ENCODE measurements at regions not wholly inside any gene's neighbourhood (a gene's known extent, or its start where the extent isn't known, plus 50 kb on each side); places are given as distances from the start of the nearest gene placed in this dataset.

DNA sequence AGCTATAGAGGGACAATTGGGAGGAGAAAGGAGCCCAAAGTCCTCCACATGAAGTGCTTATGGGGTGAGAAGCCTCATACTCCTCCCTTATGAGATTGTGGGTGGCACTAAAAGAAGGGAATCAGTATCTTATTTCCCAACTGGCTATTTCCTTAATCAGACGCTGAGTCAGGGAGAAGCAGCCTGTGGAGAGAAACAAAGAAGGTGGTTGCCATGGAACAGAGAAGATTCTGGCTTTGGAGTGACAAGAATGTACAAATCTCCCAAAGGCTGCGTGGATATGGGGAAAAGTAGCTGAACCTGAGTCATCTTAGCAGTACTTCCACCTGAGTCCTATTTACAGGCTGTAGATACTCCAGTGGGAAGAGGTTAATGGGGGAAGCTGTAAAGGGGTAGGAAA is 115.8 kb upstream of the CWC22 start:
- Histone ChIP-seq H3K9me3 (ENCODE audit: control insufficient read depth, insufficient read depth, low read depth, low read length) (no peaks in the 10 kb centered on the region), H3K4me3 (ENCODE audit: low read depth, low read length) (no peak overlapping the region), H3K27ac (ENCODE audit: extremely low read depth, low read depth, low read length) (no peak overlapping the region), H3K36me3 (ENCODE audit: control insufficient read depth in 2 of 2, insufficient read depth in 1 of 2, low read length in 2 of 2) (no peaks in the 10 kb centered on the region), H3K4me1 (ENCODE audit: control insufficient read depth, insufficient read depth, low read length) (peaks cover 7% of the 10 kb centered on the region)
- CTCF ChIA-PET: interaction anchor here (0.6 to 3.7 kb wide), 8 partner anchors 10 to 1593 kb away, joined by 3 to 27 read pairs (median 4); no protein-coding TSS in a partner anchor
- POLR2A ChIA-PET: no interaction called here
- TF ChIP-seq ZNF223 (tag by site-specific recombination; IDR thresholded peaks at IDR 0.05) (no peak), KLF16 (tag by site-specific recombination; IDR thresholded peaks at IDR 0.05) (no peak), ZNF776 (tag by site-specific recombination; IDR thresholded peaks at IDR 0.05; ENCODE audit: borderline replicate concordance) (no peak), FEZF1 (tag by site-specific recombination; IDR thresholded peaks at IDR 0.05) (no peak), ZNF404 (tag by site-specific recombination; IDR thresholded peaks at IDR 0.05) (no peak), PRDM4 (tag by site-specific recombination; IDR thresholded peaks at IDR 0.05) (no peak), IKZF3 (tag by site-specific recombination; IDR thresholded peaks at IDR 0.05) (no peak), ZNF529 (tag by site-specific recombination; IDR thresholded peaks at IDR 0.05; ENCODE audit: insufficient replicate concordance) (no peak), ZNF624 (tag by site-specific recombination; IDR thresholded peaks at IDR 0.05) (no peak), ZFHX2 (tag by site-specific recombination; conservative IDR thresholded peaks at IDR 0.05) (no peak), ZNF398 (tag by site-specific recombination; IDR thresholded peaks at IDR 0.05) (no peak), WT1 (tag by site-specific recombination; IDR thresholded peaks at IDR 0.05) (no peak)
- TF ChIP-seq, protein P1, sequence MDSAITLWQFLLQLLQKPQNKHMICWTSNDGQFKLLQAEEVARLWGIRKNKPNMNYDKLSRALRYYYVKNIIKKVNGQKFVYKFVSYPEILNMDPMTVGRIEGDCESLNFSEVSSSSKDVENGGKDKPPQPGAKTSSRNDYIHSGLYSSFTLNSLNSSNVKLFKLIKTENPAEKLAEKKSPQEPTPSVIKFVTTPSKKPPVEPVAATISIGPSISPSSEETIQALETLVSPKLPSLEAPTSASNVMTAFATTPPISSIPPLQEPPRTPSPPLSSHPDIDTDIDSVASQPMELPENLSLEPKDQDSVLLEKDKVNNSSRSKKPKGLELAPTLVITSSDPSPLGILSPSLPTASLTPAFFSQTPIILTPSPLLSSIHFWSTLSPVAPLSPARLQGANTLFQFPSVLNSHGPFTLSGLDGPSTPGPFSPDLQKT (IDR thresholded peaks at IDR 0.05; ENCODE audit: borderline replicate concordance, low read depth, low read length): no peak

- Histone ChIP-seq H3K36me3 (ENCODE audit: control insufficient read depth in 2 of 2, insufficient read depth in 1 of 2, low read length in 2 of 2) (no peaks in the 10 kb centered on the region), H3K4me1 (ENCODE audit: control insufficient read depth, insufficient read depth, low read length) (no peaks in the 10 kb centered on the region), H3K27ac (ENCODE audit: extremely low read depth, low read depth, low read length) (no peak overlapping the region), H3K4me3 (ENCODE audit: low read depth, low read length) (no peak overlapping the region), H3K9me3 (ENCODE audit: control insufficient read depth, insufficient read depth, low read depth, low read length) (no peaks in the 10 kb centered on the region)
- no peak for TF ChIP-seq ZNF223 (tag by site-specific recombination; IDR thresholded peaks at IDR 0.05)
- CTCF ChIA-PET: interaction anchor here (0.6 to 1.8 kb wide), 2 partner anchors 8 to 1017 kb away, joined by 3 to 4 read pairs; no protein-coding TSS in a partner anchor
- POLR2A ChIA-PET: no interaction called here
Measured at GRCh38 chr2:180115675-180116074, 108.6 kb upstream of the CWC22 start.

- H3K4me3 ChIP-seq (ENCODE audit: low read depth, low read length): no peak overlapping the region
- ChIA-PET CTCF (interaction anchor here (1.8 kb wide), 1 partner anchor 9 kb away, joined by 4 read pairs; no protein-coding TSS in a partner anchor), POLR2A (no interaction called here)
Measured at GRCh38 chr2:180115269-180115668, 108.2 kb upstream of the CWC22 start.

More at GRCh38 chr2:180115269-180115668, 108.2 kb upstream of the CWC22 start:
- no peak overlapping the region for H3K27ac ChIP-seq (ENCODE audit: extremely low read depth, low read depth, low read length)
- H3K9me3 ChIP-seq (ENCODE audit: control insufficient read depth, insufficient read depth, low read depth, low read length): no peaks in the 10 kb centered on the region
- no peaks in the 10 kb centered on the region for H3K4me1 ChIP-seq (ENCODE audit: control insufficient read depth, insufficient read depth, low read length)
- TF ChIP-seq ZNF488 (tag by site-specific recombination; IDR thresholded peaks at IDR 0.05) (no peak), PRDM4 (tag by site-specific recombination; IDR thresholded peaks at IDR 0.05) (no peak)
- H3K36me3 ChIP-seq (ENCODE audit: control insufficient read depth in 2 of 2, insufficient read depth in 1 of 2, low read length in 2 of 2): no peaks in the 10 kb centered on the region
